ENCODE measurements at regions not wholly inside any gene's neighbourhood (a gene's known extent, or its start where the extent isn't known, plus 50 kb on each side); places are given as distances from the start of the nearest gene placed in this dataset.
"Not testable (repeated sequence)": the region's sequence is repeated elsewhere in the genome, so short reads cannot be mapped to it uniquely, and the experiment has no call there.

DNA sequence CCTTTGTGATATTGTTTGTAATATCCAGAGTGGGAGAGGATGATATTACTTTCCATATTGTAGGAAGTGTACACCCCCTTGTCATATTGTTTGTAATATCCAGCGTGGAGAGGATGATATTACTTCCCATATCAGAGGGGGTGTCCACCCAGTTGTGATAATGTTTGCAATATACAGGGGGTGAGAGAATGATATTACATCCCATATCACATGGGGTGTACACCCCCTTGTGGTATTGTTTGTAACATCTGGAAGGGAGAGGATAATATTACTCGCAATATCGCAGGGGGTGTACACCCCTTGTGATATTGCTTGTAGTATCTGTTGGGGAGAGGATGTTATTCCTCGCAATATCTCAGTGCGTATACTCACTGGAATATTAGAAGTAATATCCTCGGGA is 61.5 kb downstream of the PRSS23 start:
- no peak for DNase-seq (ENCODE audit: low read depth in 2 of 2)

GRCh38 chr11:86863476-86863875 is 63.1 kb downstream of the PRSS23 start:
- DNase-seq (ENCODE audit: low read depth in 2 of 2), result no peak

- no peak for DNase-seq (ENCODE audit: low read depth in 2 of 2)
Observed at GRCh38 chr11:86865436-86865835, 65.1 kb downstream of the PRSS23 start.

GRCh38 chr11:86869531-86869930 is 69.2 kb downstream of the PRSS23 start:
- no peak for DNase-seq (ENCODE audit: low read depth in 2 of 2)

GRCh38 chr11:86869966-86870570 is 69.7 kb downstream of the PRSS23 start:
- DNase-seq (ENCODE audit: low read depth in 2 of 2), result peak; percentile 19 to 40

DNA sequence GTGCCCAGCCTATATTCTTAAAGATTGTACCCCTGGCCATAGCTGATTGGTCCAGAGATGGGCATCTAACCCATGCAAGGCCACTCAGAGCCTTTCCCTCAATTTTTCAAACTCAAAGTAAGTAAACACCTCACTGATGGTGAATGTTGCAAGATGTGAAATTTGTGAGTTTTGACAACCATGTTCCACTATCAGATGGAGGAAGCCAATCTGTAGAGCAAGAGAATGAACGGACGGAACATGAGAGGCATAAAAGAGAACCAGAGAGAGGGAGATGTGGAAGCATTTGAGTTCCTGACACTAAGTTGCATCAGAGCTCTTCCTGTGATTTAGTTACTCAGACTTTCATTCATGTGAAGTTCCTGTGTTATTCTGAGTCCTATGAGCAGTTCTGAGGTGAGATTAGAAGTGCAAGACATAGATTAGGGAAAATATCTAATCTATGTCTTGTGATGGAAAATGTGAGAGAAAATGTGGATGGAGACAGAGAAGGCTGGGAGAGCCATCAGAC is 73.3 kb downstream of the PRSS23 start:
- no peak for DNase-seq (ENCODE audit: low read depth in 2 of 2)

- no peak for DNase-seq (ENCODE audit: low read depth in 2 of 2)
Observed at GRCh38 chr11:86874304-86875056, 74.1 kb downstream of the PRSS23 start.

DNA sequence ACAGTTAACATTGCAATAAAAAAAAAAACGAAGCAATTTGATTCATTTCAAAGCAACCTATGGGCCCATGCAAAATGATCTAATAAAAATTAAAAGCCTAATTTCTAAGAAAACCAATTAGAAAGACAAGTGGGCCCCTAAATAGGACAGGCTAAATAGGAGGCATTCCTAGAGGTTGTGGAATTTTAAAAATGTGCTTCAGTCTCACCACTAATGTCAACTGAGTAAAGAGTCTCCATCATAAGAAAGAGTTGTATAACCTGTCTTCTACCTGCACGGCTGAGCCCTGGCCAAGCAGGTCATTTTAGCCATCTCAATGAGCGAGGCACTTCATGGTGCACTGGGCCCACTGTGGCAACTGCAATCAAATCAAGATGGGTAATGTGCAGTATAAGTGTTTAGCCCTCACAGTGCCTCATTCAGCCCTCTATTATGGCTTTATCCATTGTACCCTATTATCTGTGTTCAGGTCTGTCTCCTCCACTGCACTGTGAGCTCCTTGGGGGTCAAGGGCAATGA is 76.4 kb downstream of the PRSS23 start:
- DNase-seq (ENCODE audit: low read depth in 2 of 2), result no peak

- no peak for DNase-seq (ENCODE audit: low read depth in 2 of 2)
Observed at GRCh38 chr11:86877503-86877902, 77.2 kb downstream of the PRSS23 start.

- DNase-seq (ENCODE audit: low read depth in 2 of 2), result not testable (repeated sequence)
Observed at GRCh38 chr11:86879241-86879640, 76.0 kb downstream of the FZD4 start.

DNA sequence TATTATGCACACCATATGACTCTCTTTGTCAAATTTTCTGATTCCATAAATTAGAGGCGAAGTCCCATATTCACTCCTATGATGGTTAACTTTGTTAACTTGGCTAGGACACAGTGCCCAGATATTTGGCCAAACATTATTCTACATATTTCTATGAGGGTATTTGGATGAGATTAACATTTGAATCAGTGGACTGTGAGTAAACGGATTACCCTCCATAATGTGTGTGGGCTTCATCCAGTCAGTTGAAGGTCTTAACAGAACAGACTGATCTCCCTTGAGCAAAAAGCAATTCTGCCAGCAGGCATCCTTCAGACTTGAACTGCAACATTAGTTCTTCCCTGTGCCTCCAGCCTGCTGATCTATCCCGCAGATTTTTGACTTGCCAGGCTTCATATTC is 69.9 kb downstream of the FZD4 start:
- DNase-seq (ENCODE audit: low read depth in 2 of 2), result no peak

DNA sequence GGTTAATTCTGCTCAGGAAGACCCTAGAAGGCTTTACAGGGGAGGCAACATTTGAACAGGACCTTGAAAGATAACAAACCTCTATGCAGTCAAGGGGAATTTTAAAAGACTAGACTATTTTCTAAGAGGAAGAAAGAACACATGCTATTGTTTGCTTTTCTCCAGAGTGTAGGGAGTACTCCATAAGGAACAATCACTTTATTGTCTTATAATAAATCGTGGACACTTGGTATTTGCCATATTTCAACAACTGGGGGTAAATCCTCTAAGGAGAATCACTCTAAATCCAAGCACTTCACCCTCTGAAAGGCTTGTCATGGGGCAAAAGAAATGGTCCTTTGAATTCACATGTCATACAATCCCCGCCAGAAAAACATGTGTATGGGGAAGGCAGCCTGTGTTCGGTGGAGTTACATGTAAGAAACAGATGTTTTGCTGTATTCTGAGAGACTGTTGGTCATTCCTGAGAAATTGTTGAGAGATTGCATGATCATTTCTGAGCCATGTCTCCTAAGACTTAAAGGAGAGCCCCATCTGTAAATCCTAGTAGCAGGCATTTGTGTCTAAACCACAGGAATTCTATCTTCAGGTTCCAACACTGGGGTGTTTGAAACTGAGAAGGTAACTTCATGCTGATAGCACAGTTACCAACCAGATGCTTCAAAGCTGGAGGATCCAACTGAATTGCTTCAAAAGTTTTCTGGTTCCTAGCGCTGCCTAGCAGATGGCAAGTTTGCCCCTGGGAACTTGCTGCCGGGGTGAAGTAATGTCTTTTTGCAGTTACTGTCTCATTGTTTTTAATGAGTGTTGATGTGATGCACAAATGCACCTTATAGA is 66.8 kb downstream of the FZD4 start:
- DNase-seq (ENCODE audit: low read depth in 2 of 2), result no peak

DNA sequence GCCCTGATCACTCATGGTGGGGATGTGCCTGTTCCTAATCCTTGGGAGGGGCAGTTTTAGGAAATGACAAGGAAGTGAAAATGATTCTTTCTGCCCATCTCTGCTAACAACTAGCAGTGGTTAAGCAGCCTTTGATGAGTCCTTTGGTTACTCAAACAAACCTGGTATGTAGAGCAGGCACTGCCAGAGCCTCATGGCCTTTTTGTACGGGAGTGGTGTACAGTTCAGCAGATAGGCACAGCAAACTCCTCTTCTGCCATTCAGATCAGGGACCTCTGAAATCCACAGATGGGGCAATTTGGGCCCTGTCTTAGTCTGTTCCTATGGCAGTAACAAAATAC is 66.2 kb downstream of the FZD4 start:
- no peak for DNase-seq (ENCODE audit: low read depth in 2 of 2)

DNA sequence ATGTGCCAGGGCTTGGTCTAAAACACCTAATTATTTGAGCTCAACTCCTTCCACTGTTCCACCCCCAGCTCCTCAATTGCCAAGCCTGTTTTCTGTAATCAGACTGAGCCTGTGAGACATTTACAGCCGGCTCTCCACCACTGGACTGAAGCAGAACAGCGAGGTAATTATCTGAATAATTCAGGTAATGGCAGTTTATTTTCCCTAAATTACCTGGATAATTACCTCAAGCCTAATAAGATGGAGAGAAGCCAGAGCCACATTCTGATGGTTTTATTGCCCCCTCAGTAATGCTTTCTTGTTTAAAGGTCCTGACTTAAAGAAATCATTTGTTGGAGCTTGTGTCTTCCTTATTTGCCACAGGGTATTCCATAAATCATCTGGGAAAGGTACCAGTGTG is 64.2 kb downstream of the FZD4 start:
- DNase-seq (ENCODE audit: low read depth in 2 of 2), result no peak

- no peak for DNase-seq (ENCODE audit: low read depth in 2 of 2)
Observed at GRCh38 chr11:86893235-86893634, 62.0 kb downstream of the FZD4 start.
